Thyroid gland (tissue), 4 donors: ENCODE measurements at regions not wholly inside any gene's neighbourhood (a gene's known extent, or its start where the extent isn't known, plus 50 kb on each side); places are given as distances from the start of the nearest gene placed in this dataset.

ENCODE experiments used
- DNase-seq, 2 donors: peaks; one replicate each; pipeline ENCODE4 v3.0.0-alpha.2; 2019
- H3K27ac ChIP-seq, 3 donors: fragments of 200-600 bp; sonication (generic); 1 replicate in 2 of 3; 2 replicates in 1 of 3; pipeline ENCODE4 v1.5.1; 2016 to 2019; ENCODE audit warnings: mild to moderate bottlenecking in 1 of 3, moderate library complexity in 1 of 3
- H3K27me3 ChIP-seq: fragments of 200-600 bp; sonication (generic); one replicate; pipeline ENCODE4 v1.5.1; 2019
- H3K36me3 ChIP-seq, 2 donors: fragments of 200-600 bp; sonication (generic); one replicate each; pipeline ENCODE4 v1.5.1; 2016 to 2019
- H3K4me1 ChIP-seq, 2 donors: fragments of 200-600 bp; sonication (generic); one replicate each; pipeline ENCODE4 v1.5.1; 2017 to 2019
- H3K4me3 ChIP-seq, 3 donors: fragments of 200-600 bp; sonication (generic); replicated peaks in 1 of 3; 1 replicate in 2 of 3; 2 replicates in 1 of 3; pipeline ENCODE4 v1.5.1; 2016; ENCODE audit warnings: mild to moderate bottlenecking in 1 of 3
- H3K9me3 ChIP-seq: fragments of 200-600 bp; sonication (generic); one replicate; pipeline ENCODE4 v1.5.1; 2017
- POLR2A ChIP-seq, 2 donors: fragments of 450-650 bp; IDR thresholded peaks; one replicate each; pipeline ENCODE4 v1.6.1; 2017; ENCODE audit warnings: antibody characterized with exemption in 2 of 2, mild to moderate bottlenecking in 2 of 2, moderate library complexity in 1 of 2
- WGBS, 2 donors: methylation state at CpG; one replicate each; pipeline ENCODE4 v1.1.5; 2017; 5-methylcytosine and 5-hydroxymethylcytosine counted together
- intact Hi-C: fragments of 100-400 bp; cut with DNase I; formaldehyde crosslinking; loops from one replicate; pipeline ENCODE4 v1.15.1; 2023
- TF ChIP-seq, protein P1 (sequence below), 6 experiments: fragments of 200-600 bp in 3 of 6; fragments of 450-650 bp in 3 of 6; sonication (generic) in 3 of 6; IDR thresholded peaks; one replicate each; pipeline ENCODE4 v1.5.1; 2016 to 2019; ENCODE audit warnings: antibody characterized with exemption in 6 of 6, mild to moderate bottlenecking in 2 of 6, inconsistent platforms in 1 of 6, moderate library complexity in 1 of 6

DNA sequence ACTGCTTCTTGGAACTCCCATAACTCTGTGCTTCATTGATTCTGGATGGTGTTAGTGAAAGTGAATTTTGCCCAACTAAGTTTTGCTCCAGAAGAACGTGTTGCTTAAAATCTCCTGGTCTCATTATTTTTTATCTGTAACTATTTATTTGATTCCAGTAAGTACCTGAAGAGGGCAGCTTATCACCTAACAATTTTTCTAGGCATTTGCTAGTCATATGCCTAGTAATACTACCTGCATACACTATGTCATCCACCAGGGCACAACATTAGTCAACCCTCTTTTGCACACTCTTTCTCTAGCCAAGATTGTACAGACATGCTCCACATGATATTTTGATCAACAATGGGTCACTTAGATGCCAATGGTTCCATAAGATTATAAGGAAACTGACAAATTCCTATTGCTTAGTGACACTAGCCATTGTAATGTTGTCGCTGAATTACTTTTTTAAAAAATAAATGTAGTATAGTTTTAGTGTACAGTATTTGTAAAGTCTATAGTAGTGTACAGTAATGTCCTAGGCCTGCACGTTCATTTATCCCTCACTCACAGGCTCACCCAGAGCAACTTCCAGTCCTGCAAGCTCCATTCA, 499.9 kb upstream of the AADAT start:
- H3K36me3 ChIP-seq: no peaks in the 10 kb centered on the region
- H3K4me1 ChIP-seq: no peaks in the 10 kb centered on the region
- H3K27ac ChIP-seq: no peak overlapping the region
- no peaks in the 10 kb centered on the region for H3K9me3 ChIP-seq
- intact Hi-C loops: no loop called here
- DNase-seq: no peak
- no peaks in the 10 kb centered on the region for H3K27me3 ChIP-seq
- TF ChIP-seq, protein P1, sequence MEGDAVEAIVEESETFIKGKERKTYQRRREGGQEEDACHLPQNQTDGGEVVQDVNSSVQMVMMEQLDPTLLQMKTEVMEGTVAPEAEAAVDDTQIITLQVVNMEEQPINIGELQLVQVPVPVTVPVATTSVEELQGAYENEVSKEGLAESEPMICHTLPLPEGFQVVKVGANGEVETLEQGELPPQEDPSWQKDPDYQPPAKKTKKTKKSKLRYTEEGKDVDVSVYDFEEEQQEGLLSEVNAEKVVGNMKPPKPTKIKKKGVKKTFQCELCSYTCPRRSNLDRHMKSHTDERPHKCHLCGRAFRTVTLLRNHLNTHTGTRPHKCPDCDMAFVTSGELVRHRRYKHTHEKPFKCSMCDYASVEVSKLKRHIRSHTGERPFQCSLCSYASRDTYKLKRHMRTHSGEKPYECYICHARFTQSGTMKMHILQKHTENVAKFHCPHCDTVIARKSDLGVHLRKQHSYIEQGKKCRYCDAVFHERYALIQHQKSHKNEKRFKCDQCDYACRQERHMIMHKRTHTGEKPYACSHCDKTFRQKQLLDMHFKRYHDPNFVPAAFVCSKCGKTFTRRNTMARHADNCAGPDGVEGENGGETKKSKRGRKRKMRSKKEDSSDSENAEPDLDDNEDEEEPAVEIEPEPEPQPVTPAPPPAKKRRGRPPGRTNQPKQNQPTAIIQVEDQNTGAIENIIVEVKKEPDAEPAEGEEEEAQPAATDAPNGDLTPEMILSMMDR (IDR thresholded peaks at IDR 0.05): peak in 2 of 6 experiments; percentile 8 to 27
- TF ChIP-seq POLR2A (IDR thresholded peaks at IDR 0.05): no peak
- no peak overlapping the region for H3K4me3 ChIP-seq
- WGBS, 2 donors: 63 to 68% methylated on average over 3 of the region's 3 CpGs

DNA sequence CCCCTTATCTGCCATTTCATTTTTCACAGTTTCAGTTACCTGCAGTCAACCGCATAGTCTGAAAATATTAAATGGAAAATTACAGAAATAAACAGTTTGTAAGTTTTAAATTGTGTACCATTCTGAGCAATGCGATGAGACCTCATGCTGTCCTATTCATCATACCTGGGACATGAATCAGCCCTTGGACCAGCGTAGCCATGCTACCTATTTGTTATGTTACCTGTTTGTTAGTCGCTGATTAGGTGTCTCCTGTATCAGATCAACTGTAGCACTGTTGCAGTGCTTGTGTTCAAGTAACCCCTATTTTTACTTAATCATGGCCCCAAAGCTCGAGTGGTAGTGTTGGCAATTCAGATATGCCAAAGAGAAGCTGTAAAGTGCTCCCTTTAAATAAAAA, 492.2 kb upstream of the AADAT start:
- TF ChIP-seq, protein P1 (IDR thresholded peaks at IDR 0.05): no peak
- TF ChIP-seq POLR2A (IDR thresholded peaks at IDR 0.05): no peak
- Histone ChIP-seq H3K4me3 (no peak overlapping the region), H3K9me3 (no peaks in the 10 kb centered on the region), H3K27me3 (no peaks in the 10 kb centered on the region), H3K36me3 (no peaks in the 10 kb centered on the region), H3K27ac (no peak overlapping the region), H3K4me1 (no peaks in the 10 kb centered on the region)
- intact Hi-C loops: no loop called here
- WGBS, 2 donors: 86 to 87% methylated on average over 5 of the region's 5 CpGs
- no peak for DNase-seq

DNA sequence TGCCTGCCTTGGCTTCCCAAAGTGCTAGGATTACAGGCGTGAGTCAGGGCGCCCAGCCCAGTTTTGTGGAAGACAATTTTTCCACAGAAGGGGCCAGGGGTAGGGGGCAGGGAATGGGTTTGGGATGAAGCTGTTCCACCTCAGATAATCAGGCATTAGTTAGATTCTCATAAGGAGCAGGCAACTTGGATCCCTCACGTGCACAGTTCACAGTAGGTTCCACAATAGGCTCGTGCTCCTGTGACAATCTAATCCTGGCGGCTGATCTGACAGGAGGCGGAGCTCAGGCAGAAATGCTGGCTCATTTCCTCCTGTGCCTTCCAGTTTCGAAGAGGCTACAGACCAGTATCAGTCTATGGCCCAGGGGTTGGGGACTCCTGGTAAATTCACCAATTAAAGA, 491.6 kb upstream of the AADAT start:
- 69 to 70% methylated on average over 7 of the region's 7 CpGs for WGBS, 2 donors
- intact Hi-C loops: no loop called here
- TF ChIP-seq POLR2A (IDR thresholded peaks at IDR 0.05): no peak
- TF ChIP-seq, protein P1 (IDR thresholded peaks at IDR 0.05): no peak

DNA sequence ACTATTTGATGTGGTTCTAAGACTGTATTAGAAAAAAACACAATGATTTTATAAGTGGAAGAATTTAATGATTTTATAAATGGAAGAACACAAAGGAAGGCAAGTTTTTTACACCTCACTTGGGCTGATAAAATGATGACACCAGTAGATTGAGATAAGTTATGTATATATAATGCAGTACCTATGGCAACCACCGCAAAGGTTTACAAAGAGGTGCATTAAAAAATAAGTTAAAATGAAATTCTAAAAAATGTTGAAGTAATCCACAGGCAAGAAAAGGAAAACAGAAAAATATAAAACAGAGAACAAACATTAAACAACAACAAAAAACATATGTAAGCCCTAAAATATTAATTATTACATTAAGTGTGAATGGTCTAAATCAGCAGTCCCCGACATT, 490.9 kb upstream of the AADAT start:
- Histone ChIP-seq H3K4me1 (no peaks in the 10 kb centered on the region), H3K4me3 (no peak overlapping the region), H3K27me3 (no peaks in the 10 kb centered on the region), H3K36me3 (no peaks in the 10 kb centered on the region), H3K9me3 (no peaks in the 10 kb centered on the region), H3K27ac (no peak overlapping the region)
- no peak for DNase-seq
- WGBS, 2 donors: 84 to 87% methylated on average over 2 of the region's 2 CpGs
- TF ChIP-seq POLR2A (IDR thresholded peaks at IDR 0.05): no peak
- TF ChIP-seq, protein P1 (IDR thresholded peaks at IDR 0.05): no peak
- intact Hi-C loops: no loop called here

More for the DNA sequence above, 491.6 kb upstream of the AADAT start:
- no peaks in the 10 kb centered on the region for H3K36me3 ChIP-seq
- no peaks in the 10 kb centered on the region for H3K27me3 ChIP-seq
- no peak for DNase-seq
- H3K9me3 ChIP-seq: no peaks in the 10 kb centered on the region
- no peak overlapping the region for H3K4me3 ChIP-seq
- H3K4me1 ChIP-seq: no peaks in the 10 kb centered on the region
- H3K27ac ChIP-seq: no peak overlapping the region

DNA sequence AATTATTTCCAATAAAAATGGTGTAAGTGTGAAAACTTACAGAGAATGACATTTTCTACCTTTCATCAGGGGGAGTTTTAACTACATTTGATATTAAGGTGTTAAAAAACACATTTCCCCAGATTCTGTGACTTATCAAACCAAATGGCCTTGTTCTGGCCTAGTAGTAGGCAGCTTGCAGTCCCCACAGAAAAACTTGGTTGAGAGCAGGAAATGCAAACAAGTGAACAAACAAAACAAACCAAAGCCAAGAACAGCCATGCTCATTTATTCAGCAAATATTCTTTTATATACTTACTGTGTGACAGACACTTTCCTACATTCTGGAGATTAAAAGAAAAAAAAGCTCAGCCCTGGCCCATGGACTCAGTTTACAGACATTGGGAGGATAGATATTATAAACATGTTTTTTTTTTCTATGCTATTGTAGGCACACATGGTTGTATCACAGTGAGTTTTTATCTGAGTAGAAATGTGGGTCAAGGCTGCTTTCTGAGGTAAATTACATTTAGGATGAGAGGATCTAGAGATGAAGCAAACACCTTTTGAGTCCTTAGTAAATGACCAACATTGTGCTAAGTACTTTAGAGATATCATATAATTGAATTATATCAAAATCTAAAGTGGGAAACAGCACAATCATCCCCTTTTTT, 449.2 kb upstream of the AADAT start:
- H3K27me3 ChIP-seq: no peaks in the 10 kb centered on the region
- no peaks in the 10 kb centered on the region for H3K4me1 ChIP-seq
- TF ChIP-seq, protein P1 (IDR thresholded peaks at IDR 0.05): no peak
- TF ChIP-seq POLR2A (IDR thresholded peaks at IDR 0.05): no peak
- no peak for DNase-seq
- no peaks in the 10 kb centered on the region for H3K36me3 ChIP-seq
- no peaks in the 10 kb centered on the region for H3K9me3 ChIP-seq
- H3K27ac ChIP-seq: no peak overlapping the region
- H3K4me3 ChIP-seq: no peak overlapping the region
- intact Hi-C loops: no loop called here
